ENCODE measurements at regions not wholly inside any gene's neighbourhood (a gene's known extent, or its start where the extent isn't known, plus 50 kb on each side); places are given as distances from the start of the nearest gene placed in this dataset.

DNA sequence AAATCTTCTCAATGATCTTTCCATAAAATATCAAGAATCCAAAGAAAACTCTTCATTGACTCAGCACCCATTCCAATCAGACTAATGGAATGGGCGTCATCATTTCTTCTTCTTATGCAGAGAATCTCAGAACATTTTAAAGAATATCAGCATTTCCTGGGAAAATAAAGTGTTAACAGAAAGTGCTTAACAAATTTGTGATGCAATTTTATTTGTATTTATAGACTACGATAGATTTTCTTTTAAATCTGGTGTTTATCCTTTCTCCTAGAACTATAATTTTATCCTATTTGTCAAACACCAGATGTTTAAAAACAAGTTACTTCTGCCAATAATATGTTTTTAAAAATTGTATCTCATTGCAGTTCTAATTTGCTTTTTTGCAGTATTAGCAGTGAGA, 330.7 kb downstream of the COL12A1 start:
- no peak for DNase-seq

DNA sequence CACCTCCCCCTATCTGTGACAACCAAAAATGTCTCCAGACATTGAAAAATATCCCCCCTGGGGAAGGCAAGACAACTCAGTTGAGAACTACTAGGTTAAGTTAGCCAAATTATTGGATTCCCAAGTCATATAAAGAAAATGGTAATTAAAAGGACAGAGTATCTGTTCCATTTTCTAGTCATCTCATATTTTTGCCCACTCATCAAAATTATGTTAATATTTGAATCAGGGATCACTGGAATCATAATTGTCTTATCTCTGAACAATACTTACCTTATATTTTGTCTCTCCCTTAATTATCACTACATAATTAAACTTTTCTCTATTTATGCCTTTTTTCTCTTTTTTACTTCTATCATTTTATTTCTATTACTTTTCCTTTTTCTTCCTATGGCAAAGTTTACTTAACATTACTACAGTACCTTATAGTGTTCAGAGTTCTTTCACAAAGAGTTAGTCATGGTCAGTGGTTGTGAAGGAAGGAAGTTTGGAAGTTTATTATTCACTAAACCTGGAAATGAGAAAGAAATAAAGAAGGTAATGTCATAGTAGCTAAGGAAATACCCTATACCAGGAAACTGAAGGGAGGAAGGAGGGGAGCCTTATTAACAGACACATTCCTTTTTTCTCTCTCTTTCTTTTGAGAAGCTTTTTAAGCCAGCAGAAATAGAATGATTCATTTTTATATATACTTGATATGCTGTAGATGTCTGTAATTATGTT, 332.9 kb downstream of the COL12A1 start:
- no peak for DNase-seq

DNA sequence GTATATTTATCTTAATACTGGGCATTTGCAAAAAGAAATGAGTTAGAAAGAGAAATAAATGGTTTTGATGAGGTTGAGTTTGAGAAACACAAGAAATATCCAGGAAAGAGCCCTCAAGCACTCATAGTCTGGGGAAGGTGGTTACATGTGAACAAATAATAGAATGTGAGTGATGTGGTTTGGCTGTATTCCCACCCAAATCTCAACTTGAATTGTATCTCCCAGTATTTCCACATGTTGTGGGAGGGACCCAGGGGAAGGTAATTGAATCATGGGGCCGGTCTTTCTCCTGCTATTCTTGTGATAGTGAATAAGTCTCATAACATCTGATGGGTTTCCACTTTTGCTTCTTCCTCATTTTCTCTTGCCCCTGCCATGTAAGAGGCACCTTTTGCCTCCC, 334.1 kb downstream of the COL12A1 start:
- no peak for DNase-seq

DNA sequence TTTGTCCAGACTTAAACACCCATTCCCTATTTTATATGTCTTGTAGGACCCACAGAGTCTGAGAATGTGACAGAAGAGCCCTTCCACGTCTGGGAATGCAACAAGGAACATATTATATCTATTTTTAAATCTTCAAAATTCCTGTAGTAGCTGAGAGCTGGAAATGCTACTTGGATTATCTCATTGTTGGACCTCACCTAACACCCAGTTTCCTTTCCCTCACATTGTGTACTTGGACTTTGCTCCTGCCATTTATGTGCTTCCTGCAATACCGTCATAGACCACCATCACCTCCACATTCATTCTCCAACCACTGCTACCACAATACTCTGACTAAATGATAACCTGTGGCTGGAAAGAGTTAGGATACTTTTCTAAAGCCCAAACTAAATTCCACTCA, 335.4 kb downstream of the COL12A1 start:
- no peak for DNase-seq

DNA sequence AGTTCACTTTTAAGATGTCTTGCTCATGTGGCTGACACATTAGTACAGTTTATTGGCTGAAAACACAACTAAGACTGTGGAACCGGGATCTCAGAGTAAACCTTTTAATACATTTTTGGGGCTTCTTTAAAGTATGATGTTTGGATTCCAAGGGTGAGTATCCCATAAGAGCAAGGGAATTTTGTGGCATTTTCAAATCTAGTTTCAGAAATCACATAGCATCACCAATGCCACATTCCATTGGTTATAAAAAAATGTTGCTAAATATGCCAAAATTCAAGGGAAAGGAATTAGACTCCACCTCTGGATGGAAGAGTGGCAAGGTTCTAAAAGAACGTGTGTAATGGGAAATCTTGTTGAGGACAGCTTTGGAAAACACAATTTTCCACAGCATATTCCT, 338.6 kb downstream of the COL12A1 start:
- DNase-seq: no peak

DNA sequence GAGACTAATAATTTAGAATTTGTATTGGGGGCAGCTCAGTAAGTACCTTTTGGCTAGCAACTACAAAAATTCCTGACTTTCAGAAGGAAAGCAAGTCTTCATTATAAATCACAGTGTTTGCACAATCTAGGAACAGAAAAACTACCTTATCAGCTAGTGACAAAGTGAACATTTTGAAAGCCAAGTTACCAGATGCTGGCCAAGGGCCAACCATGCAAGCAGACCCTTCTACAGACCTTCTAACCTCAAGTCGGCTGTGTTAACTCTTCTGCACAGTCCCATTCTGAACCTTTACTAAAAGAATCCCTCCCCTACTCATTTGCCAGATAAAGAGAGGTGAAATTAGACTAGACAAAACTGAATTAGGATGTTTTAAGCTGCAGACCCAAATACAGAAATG, 341.9 kb downstream of the COL12A1 start:
- no peak for DNase-seq

DNA sequence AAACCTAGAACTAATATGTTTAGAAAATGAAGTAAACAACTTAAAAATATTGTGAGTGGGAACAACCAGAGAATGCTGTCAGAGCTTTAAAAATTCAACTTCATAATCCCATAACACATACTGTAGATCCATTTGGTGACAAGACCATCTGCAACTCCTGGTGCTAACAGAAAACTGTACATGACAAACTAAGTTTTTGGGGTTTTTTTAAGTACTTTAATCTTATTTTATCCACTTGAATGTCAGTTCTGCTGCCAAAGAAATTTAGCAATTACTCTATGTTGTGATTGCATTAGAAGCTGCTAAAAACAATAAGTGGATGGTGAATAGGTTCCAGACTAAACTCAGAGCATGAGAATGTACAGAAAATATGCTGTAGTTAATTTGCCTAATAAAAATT, 345.4 kb downstream of the COL12A1 start:
- DNase-seq: no peak

DNA sequence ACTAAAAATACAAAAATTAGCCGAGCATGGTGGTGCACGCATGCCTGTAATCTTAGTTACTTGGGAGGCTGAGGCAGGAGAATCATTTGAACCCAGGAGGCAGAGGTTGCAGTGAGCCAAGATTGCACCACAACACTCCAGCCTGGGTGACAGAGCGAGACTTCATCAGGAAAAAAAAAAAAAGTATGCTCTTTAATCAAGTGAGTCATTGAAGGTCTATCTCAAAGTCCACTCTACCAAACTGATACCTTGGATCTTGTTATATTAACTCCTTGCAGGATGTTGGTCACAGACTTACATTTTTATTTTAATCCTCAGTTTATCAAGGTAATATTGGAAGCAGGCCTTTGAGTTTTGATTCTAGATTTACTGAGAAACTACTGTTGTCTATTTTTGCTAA, 348.7 kb downstream of the COL12A1 start:
- no peak for DNase-seq

DNA sequence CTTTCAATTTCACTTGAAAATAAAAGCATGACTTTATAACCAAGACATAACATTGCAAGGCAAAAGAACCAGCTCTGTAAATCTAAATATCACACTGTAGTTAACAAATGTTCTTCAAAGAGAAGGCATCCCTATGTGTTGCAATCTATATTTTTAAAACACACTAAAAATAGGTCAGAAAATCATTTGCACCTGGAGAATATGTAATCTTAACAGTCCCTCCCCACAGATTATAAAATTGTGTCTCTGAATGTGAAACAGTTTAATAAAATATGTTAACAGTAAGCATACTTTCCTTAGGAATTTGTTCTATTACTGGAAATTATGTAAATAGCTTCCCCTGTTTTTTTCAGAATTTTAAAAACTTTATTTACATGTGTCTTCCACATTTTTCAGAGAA, 351.9 kb downstream of the COL12A1 start:
- DNase-seq: no peak

DNA sequence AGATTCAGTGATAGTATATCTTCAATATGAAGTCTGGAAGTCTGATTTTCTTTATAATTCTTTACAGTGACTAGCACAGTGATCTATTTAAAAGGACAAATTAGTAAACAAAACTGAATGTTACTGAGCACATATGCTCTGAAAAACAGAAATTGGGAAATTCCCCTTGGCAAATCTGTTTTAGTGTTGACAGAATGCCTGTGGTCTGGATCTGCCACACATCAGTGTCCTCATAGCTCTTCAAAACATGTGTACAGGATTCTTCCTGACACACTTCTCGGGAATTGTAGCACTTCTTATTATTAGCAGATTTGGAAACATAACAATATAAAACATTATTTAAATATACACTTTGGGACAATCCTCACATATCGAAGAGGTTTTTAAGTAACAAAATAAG, 354.3 kb downstream of the COL12A1 start:
- DNase-seq: no peak

DNA sequence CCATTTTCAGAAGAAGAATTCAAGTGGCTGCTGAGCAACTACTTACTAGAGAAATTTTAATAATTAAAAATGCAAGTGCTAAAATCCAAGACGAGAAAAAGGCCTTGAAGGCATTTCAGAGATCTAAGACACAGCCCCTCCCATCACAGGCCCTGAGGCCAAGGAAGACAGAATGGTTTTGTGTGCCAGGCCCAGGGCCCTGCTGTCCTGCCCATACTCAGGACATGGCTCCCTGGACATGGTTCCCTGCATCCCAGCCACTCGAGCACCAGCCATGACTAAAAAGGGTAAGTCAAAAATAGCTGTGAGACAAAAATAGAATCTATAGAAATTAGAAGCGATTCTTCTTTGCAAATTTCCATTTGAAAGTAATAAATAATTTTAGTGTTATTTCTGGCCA, 364.9 kb downstream of the COL12A1 start:
- DNase-seq: no peak

DNA sequence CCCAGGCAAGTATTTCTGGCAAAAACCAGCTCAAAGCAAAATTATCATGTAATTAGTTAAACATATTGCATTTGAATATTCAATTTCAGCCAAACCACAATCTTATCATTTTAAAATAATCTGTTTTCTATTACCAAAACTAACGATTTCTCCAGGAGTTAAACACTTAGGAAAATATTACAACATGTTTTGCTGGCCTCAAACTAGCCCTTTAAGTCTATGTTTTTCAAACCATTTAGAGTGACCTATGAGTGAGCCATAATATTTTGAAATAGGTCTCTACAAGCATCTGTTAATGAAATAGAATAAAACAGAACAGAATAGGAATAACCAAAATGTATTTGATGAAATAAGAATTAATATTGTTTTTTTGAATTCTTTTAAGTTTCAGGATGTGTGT, 370.9 kb downstream of the COL12A1 start:
- no peak for DNase-seq

DNA sequence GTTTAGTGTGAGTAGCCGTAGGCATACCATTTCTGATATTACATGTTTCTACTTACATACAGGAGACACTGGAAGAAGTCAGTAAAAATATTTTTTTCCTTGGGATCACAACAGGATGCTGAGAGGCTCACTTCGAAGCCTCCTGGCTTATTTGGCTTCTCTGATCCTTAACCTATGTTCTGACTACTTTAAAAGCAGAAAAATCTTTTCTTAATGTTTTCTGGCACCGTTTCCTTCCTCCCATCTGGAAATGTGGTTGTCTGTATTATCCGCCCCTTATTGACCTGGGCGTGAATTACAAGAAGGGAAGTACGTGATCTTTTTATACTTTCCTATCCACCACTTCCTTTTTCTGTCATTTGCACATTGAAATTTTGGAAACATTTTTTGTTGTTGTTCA, 379.6 kb downstream of the COL12A1 start:
- no peak for DNase-seq

DNA sequence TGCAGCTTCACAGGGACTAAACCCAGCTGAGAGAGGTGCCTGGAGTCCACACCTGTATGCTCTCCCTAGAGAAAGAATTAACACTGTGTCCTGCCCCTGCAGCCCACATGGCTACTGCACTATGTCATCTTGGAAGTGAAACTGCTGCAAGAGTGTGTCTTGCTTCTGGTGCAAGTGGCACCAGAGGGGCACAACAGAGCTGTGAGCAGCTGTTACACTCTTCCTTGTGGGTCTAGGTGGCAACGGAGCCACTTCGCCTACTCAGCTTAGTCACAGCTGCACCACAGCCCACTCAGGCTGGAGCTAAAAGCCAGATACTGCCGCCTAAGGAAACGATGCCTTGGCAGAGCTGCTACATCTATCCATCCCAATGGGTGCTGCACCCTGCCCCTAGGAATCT, 391.4 kb downstream of the COL12A1 start:
- DNase-seq: no peak

DNA sequence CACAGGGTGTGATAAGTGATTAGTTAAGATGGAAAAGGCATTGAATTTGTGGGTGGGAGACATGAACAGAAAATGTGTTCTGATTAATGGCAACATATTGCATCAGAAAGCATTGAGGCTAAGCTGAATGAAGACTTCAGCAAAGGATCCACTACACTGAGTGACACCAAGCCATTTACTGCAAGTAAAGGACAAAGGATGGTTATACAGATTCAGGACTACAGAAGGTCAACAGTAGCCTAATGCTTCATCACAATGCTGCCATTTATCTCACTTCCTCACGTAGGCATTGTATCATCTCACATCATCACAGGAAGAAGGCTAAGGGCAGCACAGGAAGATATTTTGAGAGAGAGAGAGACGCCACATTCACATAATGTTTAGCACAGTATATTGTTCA, 398.2 kb downstream of the COL12A1 start:
- no peak for DNase-seq

DNA sequence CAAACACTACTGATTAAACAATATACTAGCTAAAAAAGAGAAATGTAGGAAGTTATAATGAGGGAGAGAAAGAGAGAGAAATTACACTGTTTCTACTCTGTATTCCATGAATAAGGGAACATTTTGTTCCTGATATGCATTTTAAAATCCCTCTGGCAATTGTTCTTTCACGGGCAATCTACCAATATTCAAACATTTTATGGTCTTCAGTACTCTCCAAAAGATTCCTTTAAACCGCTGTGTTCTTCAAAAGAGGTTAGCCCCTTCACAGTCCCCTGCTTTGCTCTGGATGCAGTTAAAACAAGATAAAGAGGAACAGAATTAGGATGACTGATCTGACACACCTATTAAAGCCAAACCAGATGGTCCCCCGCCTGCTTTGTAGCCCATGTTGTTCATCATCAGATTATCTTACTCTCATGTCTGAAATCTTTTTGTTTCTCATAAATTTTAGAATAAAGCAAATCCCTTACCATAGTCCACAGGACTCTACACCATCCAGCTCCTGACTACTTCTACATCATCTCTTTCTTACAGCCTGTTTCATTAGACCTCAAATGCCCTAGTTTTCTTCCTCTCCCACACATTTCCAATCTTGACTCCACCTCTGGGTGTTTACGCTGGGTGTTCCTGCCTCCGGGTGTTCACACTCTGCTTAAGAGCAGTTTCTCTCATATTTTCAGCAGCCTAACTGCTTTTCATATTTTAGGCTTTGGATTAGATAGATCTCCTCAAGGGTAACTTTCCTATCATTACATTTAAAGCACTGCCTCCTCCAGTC, 399.7 kb downstream of the COL12A1 start:
- DNase-seq: no peak

DNA sequence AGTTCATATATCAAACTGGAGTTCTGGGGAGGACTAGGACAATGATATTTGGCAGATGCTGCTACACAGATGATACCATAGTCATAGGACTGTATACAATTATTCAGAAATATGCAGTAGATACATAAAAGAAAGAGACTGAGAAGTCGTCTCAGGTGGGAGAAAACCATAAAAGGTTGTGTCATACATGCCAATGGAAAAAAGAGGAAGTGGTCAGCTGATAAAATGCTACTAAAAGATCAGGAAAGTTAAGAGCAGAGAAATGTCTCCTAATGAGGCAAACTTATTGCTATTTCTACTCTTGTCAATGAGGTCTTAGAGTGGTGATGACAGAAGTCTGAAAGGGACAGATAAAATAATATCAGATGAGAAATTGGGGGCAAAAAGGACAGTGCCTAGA, 407.6 kb downstream of the COL12A1 start:
- no peak for DNase-seq

DNA sequence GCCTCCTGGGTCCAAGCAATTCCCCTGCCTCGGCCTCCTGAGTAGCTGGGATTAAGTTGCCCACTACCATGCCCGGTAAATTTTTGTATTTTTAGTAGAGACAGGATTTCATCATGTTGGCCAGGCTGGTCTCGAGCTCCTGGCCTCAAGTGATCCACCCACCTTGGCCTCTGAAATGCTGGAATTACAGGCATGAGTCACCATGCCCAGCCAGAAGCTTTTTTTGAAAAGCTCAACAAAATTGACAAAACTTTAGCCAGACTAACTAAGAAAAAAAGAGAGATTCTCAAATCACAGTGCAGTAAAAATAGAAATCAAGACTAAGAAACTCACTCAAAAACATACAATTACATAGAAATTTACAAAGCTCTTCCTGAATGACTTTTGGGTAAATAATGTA, 420.6 kb downstream of the COL12A1 start:
- no peak for DNase-seq

DNA sequence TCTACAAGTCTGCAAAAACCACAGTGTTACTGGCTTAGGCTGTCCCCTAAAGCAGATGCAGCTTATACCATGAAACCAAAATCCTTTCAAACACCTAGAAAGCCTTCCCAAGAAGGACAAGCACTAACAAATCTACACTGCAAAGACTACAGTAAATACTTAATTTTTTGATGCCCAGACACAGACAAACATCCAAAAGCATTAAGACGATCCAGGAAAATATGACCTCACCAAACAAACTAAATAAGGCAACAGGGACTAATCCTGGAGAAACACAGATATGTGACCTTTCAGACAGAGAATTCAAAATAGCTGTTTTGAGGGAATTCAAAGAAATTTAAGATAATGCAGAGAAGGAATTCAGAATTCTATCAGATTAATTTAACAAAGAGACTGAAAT, 423.5 kb downstream of the COL12A1 start:
- no peak for DNase-seq

DNA sequence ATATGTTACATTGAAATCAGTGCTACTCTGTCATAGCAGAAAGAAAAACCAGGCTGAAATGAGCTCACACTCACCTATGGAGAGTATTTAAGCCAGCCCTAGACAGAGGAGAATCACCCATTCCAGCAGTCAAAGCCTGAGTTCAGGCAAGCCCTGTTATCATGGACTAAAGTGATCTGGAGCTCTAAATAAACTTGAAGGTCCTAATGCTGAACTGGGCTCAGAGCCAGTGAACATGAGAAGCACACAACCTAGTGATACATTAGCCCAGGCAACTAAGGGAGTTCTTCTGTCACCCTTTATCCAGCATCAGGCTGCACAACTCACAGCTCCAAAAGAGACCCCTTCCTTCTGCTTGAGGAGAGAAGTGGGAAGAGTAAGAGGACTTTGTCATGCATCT, 425.0 kb downstream of the COL12A1 start:
- no peak for DNase-seq

DNA sequence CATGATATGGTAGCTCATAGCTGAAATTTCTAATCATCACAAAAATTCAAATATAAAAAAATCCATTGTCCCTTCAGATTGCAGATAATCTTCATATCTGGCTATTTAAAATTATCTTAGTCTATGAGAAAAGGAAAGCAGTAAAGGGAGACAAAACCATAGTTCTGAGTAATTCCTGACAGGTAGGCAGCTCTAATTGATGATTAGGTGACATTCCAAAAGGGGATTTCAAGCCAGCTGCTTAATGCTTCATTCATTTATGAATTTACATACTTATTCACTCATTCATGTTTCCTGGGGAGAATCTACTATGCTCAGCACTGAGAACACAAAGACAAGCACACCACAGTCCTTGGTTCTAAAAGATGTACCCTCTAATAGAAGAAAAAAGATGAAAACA, 437.1 kb downstream of the COL12A1 start:
- DNase-seq: no peak

DNA sequence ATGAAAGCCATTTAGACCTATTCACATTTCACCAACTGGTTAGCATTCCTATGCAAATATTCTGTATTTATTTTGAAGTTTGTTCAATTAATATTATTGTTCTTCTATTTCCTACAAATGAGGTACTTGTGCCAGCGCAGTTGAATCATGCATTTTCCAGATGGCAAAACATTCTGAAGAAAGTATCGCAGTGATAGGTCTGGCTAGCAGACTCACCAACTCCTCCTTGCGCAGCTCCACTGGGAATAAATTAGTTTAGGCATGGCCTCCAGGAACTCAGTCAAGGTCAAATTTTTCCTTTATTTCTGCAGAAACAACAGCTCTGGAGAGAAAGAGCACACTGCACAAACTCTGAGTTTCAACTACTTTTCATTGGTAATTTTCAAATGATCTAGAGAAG, 437.7 kb downstream of the COL12A1 start:
- DNase-seq: no peak

DNA sequence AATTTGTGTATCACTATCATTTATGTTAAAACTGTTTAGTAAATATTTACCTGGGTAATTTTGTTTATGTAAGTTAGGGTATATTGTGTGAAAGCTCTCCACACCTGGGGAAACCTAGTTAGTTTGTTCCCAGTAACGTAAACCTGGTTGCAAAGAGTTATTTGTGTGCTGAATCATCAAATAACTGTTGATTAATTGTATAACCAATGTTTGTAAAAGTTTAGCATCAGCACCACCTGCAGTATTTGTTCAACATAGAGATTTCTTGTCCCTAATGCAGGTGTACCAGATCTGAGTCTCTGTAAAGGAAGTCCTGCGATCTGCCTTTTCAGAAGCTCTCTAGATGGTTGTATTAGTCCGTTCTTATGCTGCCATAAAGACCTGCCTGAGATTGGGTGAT, 440.4 kb downstream of the COL12A1 start:
- no peak for DNase-seq

DNA sequence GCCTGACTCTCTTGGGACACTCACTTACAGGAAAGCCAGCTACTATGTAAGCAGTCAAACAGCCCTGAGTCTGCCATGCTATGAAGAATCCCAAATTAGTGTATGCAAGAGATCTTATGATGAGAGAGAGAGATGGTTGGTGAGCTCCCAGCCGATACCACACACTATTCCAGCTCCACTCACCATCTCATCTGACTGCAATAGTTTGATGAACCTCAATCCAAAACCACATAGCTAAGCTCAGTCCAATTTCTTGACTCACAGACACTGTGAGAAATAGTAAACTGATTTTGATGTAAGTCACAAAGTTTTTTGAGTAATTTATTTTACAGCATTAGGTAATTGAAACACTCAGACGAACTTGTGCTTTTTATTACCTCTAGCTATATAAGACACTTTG, 441.4 kb downstream of the COL12A1 start:
- no peak for DNase-seq

DNA sequence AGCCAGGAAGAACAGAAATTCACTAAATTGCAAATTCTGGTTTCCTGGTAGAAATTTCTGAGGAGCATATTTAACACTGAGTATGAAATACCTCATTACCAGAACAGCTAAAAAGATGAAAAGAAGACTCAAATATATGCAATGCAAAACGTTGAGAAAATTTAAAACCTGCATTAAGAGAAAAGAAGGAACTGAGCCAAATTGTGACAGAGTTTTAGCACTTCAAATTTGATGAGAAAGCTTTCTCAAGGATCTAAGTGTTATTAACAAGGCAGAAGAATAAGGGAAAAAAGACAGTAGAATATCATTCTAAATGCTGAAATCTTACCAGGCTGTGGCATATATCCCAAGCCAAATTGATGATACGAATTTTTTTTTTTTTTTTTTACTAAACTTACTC, 443.0 kb downstream of the COL12A1 start:
- no peak for DNase-seq
